Stimulated activated memory B cell treated with anti-CD40 and anti-IgM and Interleukin-4, amounts not matched to agents 10 μg/mL and 1 μg/mL and 100 μg/mL, for 72 hours (primary cell): ENCODE measurements at regions not wholly inside any gene's neighbourhood (a gene's known extent, or its start where the extent isn't known, plus 50 kb on each side); places are given as distances from the start of the nearest gene placed in this dataset.
"Not testable (repeated sequence)": the region's sequence is repeated elsewhere in the genome, so short reads cannot be mapped to it uniquely, and the experiment has no call there.

Experiments used
- ATAC-seq: fragments of 150-1000 bp; cut with Tn5 transposase; 2 replicates; pipeline ENCODE4 v1.10.0; 2021
- H3K27ac Mint-ChIP-seq: one replicate; pipeline ENCODE4 v1.8.0; 2022; ENCODE audit warnings: mild to moderate bottlenecking, mixed read lengths
- H3K27me3 Mint-ChIP-seq: one replicate; pipeline ENCODE4 v1.8.0; 2022; ENCODE audit warnings: mixed read lengths
- H3K36me3 Mint-ChIP-seq: one replicate; pipeline ENCODE4 v1.8.0; 2022; ENCODE audit warnings: mixed read lengths
- H3K4me1 Mint-ChIP-seq: one replicate; pipeline ENCODE4 v1.8.0; 2022; ENCODE audit warnings: mixed read lengths
- H3K4me3 Mint-ChIP-seq: one replicate; pipeline ENCODE4 v1.8.0; 2022; ENCODE audit warnings: mild to moderate bottlenecking, moderate library complexity, mixed read lengths
- H3K9me3 Mint-ChIP-seq: one replicate; pipeline ENCODE4 v1.8.0; 2022; ENCODE audit warnings: mixed read lengths

DNA sequence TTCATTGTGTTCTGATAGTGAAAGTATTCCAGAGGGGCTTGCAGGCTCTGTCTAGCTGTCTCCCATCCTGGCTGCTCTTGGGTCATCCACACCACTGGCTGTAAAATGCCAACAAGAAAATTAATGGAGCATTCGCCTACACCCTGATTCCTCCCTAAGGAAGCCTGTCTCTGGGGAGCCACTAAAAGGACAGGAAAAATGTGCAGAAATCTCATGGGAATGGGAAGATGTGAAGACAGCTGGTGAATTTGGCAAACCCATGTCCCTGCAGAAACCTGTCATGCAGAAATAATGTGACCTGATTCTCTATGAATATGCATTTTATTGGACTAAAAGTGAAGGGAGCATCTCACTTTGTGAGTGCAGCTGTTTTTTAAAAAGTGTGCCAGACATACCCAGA lies 265.6 kb downstream of the TUSC1 start:
- no peak for ATAC-seq
- peaks cover 3% of the 10 kb centered on the region for H3K9me3 Mint-ChIP-seq

GRCh38 chr9:25397746-25398145 lies 280.5 kb downstream of the TUSC1 start:
- no peaks in the 10 kb centered on the region for H3K4me1 Mint-ChIP-seq
- H3K36me3 Mint-ChIP-seq = no peaks in the 10 kb centered on the region
- H3K4me3 Mint-ChIP-seq = no peak overlapping the region
- no peak overlapping the region for H3K27ac Mint-ChIP-seq
- no peak for ATAC-seq
- no peaks in the 10 kb centered on the region for H3K9me3 Mint-ChIP-seq
- H3K27me3 Mint-ChIP-seq = no peaks in the 10 kb centered on the region

More for the DNA sequence above, 265.6 kb downstream of the TUSC1 start:
- Mint-ChIP-seq H3K4me3 (no peak overlapping the region), H3K27me3 (no peaks in the 10 kb centered on the region), H3K36me3 (no peaks in the 10 kb centered on the region), H3K4me1 (no peaks in the 10 kb centered on the region), H3K27ac (no peak overlapping the region)

DNA sequence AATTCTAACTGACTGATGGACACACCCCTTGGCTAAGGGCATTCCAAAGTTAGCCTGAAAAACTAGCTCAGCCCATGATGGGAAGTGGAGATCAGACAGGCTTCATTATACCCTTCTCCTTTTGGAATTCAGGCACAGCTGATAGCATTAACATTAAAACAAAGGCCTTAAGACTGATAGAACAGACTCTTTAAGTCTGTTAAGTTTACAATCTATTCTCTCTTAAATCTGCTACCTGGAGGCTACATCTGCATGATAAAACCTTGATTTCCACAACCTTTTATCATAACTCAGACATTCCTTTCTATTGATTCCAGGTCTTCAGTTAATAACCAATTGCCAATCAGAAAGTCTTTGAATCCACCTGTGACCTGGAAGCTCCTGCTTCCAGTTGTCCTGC lies 281.4 kb downstream of the TUSC1 start:
- H3K4me3 Mint-ChIP-seq = no peak overlapping the region
- no peaks in the 10 kb centered on the region for H3K36me3 Mint-ChIP-seq
- no peaks in the 10 kb centered on the region for H3K4me1 Mint-ChIP-seq
- H3K9me3 Mint-ChIP-seq = peaks cover 4% of the 10 kb centered on the region
- no peak overlapping the region for H3K27ac Mint-ChIP-seq
- H3K27me3 Mint-ChIP-seq = no peaks in the 10 kb centered on the region
- ATAC-seq = no peak

- H3K4me3 Mint-ChIP-seq = no peak overlapping the region
- no peak overlapping the region for H3K27ac Mint-ChIP-seq
- no peaks in the 10 kb centered on the region for H3K9me3 Mint-ChIP-seq
- no peaks in the 10 kb centered on the region for H3K36me3 Mint-ChIP-seq
- ATAC-seq = no peak
- H3K27me3 Mint-ChIP-seq = no peaks in the 10 kb centered on the region
- no peaks in the 10 kb centered on the region for H3K4me1 Mint-ChIP-seq
These were observed 297.1 kb downstream of the TUSC1 start for GRCh38 chr9:25381141-25381540.

DNA sequence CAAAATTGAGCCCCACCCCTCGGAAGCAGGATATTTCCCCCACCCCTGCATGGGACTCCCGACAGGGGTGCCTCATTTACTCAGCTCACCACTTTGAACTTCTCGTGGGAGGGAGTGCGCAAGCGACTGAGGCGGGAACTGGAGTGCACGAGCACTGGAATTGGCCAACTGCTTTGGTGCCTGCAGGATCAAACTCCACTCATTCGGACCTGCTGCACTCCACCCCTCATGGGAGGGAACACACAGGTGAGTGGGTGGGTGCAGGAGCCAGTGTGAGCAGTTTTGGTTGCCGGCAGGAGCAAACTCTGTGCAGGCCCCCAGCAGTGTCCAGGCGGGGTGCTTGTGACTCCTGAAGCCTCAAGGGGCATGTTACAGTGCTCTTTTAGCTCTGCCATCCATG lies 301.2 kb downstream of the TUSC1 start:
- Mint-ChIP-seq H3K36me3 (no peaks in the 10 kb centered on the region), H3K27ac (no peak overlapping the region), H3K4me1 (no peaks in the 10 kb centered on the region), H3K9me3 (peaks cover 3% of the 10 kb centered on the region), H3K4me3 (no peak overlapping the region), H3K27me3 (no peaks in the 10 kb centered on the region)
- no peak for ATAC-seq

DNA sequence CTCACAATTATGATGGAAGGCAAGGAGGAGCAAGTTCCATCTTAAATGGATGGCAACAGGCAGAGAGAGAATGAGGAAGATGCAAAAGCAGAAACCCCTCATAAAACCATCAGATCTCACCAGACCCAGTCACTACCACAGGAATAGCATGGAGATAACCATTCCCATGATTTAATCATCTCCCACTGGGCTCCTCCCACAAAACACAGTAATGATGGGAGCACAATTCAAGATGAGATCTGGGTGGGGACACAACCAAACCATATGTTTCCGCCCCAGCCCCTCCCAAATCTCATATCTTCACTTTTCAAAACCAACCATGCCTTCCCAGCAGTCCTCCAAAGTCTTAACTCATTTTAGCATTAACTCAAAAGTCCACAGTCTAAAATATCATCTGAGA lies 304.0 kb downstream of the TUSC1 start:
- H3K27ac Mint-ChIP-seq = no peak overlapping the region
- no peaks in the 10 kb centered on the region for H3K36me3 Mint-ChIP-seq
- H3K4me1 Mint-ChIP-seq = no peaks in the 10 kb centered on the region
- no peaks in the 10 kb centered on the region for H3K27me3 Mint-ChIP-seq
- no peak for ATAC-seq
- peaks cover 3% of the 10 kb centered on the region for H3K9me3 Mint-ChIP-seq
- no peak overlapping the region for H3K4me3 Mint-ChIP-seq

DNA sequence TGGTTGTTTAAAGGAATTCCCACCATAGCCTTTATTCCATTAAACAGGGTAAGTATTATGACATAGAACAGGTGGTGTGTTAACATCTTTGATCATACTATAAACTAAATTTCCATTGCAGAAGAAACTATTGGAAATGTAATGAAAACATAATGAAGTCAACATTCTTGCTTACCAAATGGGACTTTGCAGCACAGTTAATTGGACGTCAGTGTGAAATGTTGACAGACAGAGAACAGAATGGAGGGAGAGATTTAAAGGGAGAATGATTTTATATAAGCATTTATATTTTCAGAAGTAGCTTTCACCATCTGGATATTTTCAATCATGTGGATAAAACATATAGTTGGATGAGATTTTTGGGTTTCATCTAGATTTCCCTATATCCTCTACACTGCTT lies 311.3 kb downstream of the TUSC1 start:
- Mint-ChIP-seq H3K9me3 (no peaks in the 10 kb centered on the region), H3K27ac (no peak overlapping the region), H3K27me3 (no peaks in the 10 kb centered on the region), H3K4me3 (no peak overlapping the region), H3K4me1 (no peaks in the 10 kb centered on the region), H3K36me3 (no peaks in the 10 kb centered on the region)
- ATAC-seq = no peak

GRCh38 chr9:25353783-25354182 lies 324.5 kb downstream of the TUSC1 start:
- Mint-ChIP-seq H3K27ac (no peak overlapping the region), H3K4me3 (no peak overlapping the region), H3K36me3 (no peaks in the 10 kb centered on the region), H3K9me3 (peaks cover 8% of the 10 kb centered on the region), H3K4me1 (no peaks in the 10 kb centered on the region), H3K27me3 (no peaks in the 10 kb centered on the region)
- no peak for ATAC-seq

- H3K4me3 Mint-ChIP-seq = no peak overlapping the region
- no peaks in the 10 kb centered on the region for H3K36me3 Mint-ChIP-seq
- H3K9me3 Mint-ChIP-seq = no peaks in the 10 kb centered on the region
- ATAC-seq = no peak
- no peaks in the 10 kb centered on the region for H3K4me1 Mint-ChIP-seq
- H3K27me3 Mint-ChIP-seq = no peaks in the 10 kb centered on the region
- no peak overlapping the region for H3K27ac Mint-ChIP-seq
These were observed 328.2 kb downstream of the TUSC1 start for GRCh38 chr9:25350011-25350410.

GRCh38 chr9:25322142-25322541 lies 356.1 kb downstream of the TUSC1 start:
- Mint-ChIP-seq H3K27me3 (no peaks in the 10 kb centered on the region), H3K9me3 (peaks cover 3% of the 10 kb centered on the region)
- no peak for ATAC-seq

DNA sequence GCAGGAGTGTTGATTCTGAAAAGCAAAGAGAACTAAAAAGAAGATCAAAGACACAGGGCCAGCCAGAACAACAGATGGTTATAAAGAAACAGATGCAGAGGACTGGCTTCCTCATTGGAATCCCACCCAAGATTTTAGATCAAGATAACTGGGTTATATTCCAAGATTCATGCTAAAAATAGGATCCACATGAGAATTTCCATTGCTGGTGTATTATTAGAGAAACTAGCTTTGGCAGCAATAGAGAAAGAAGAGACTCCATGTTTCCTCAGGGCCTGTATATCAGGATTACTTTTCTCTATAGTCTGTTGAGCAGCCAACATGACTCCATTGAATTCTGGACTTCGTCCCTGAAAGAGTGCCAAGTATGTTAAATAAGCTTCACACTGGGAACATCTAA lies 367.3 kb downstream of the TUSC1 start:
- Mint-ChIP-seq H3K4me3 (no peak overlapping the region), H3K9me3 (peaks cover 3% of the 10 kb centered on the region), H3K4me1 (no peaks in the 10 kb centered on the region), H3K36me3 (no peaks in the 10 kb centered on the region), H3K27ac (no peak overlapping the region), H3K27me3 (no peaks in the 10 kb centered on the region)
- ATAC-seq = no peak

More at GRCh38 chr9:25322142-25322541, 356.1 kb downstream of the TUSC1 start:
- Mint-ChIP-seq H3K4me3 (no peak overlapping the region), H3K36me3 (no peaks in the 10 kb centered on the region), H3K4me1 (no peaks in the 10 kb centered on the region), H3K27ac (no peak overlapping the region)

DNA sequence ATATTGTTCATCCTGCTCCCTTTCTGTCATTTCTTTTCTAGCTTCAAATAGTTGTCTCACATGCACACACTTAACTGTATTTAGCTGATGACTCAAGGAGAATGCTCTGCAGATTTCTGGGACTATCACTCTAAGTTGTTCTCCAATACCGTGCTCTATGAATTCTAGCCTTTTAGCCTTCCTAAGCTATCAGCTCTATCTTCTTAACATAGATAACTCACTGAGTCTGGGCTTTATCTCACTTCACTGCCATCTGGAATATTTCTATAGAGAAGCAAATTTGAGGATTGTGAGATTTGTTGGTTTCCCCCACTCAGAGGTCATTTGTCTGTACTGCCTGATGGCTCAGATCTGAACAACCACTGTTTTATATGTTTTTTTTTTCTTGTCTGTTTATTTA lies 369.7 kb downstream of the TUSC1 start:
- no peaks in the 10 kb centered on the region for H3K4me1 Mint-ChIP-seq
- H3K27ac Mint-ChIP-seq = no peak overlapping the region
- H3K27me3 Mint-ChIP-seq = no peaks in the 10 kb centered on the region
- no peak for ATAC-seq
- H3K36me3 Mint-ChIP-seq = no peaks in the 10 kb centered on the region
- H3K9me3 Mint-ChIP-seq = peaks cover 9% of the 10 kb centered on the region
- H3K4me3 Mint-ChIP-seq = no peak overlapping the region

DNA sequence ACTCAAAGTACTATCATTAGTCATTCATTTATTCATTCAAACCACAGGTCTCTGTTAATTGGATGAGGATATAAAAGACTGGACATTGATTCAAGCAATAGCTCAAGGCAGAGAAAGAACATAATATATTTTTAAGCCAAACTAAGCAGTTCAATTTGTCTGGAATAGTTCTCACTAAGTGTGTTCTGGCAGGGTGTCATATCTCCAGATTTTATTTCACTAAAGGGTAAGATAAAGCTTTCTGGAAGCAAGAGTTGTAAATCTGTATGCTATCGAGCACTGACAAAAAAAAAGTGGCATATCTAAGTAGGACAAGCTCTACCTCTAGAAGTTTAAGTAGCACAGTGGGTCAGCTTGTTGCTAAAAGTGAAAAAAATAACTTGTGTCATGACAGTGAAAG lies 375.6 kb downstream of the TUSC1 start:
- no peak for ATAC-seq

GRCh38 chr9:25288195-25288594 lies 390.0 kb downstream of the TUSC1 start:
- H3K9me3 Mint-ChIP-seq, H3K4me1 Mint-ChIP-seq, H3K4me3 Mint-ChIP-seq, ATAC-seq, H3K27me3 Mint-ChIP-seq, H3K36me3 Mint-ChIP-seq, H3K27ac Mint-ChIP-seq: not testable (repeated sequence)

More for the DNA sequence above, 375.6 kb downstream of the TUSC1 start:
- no peaks in the 10 kb centered on the region for H3K27me3 Mint-ChIP-seq
- no peaks in the 10 kb centered on the region for H3K4me1 Mint-ChIP-seq
- no peak overlapping the region for H3K27ac Mint-ChIP-seq
- peaks cover 9% of the 10 kb centered on the region for H3K9me3 Mint-ChIP-seq
- H3K4me3 Mint-ChIP-seq = no peak overlapping the region
- H3K36me3 Mint-ChIP-seq = no peaks in the 10 kb centered on the region

DNA sequence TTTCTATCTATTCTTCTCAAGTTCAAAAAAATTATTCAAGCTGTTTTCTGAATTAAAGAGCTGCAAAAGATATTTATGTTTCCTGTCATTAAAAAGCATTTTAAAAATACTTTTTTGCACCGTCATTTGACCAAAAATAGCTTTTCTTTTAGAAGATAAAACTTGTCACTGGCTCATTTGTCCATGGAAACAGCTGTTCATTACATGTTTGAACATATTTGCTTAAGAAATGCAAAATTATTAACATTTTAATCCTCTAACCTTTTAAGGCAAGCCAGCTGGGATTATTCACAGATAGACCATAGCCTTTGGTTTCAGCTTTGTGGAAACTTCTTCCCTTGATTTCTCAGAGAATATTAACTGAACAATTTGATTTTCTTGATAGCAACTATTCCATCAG lies 393.9 kb downstream of the TUSC1 start:
- no peaks in the 10 kb centered on the region for H3K4me1 Mint-ChIP-seq

DNA sequence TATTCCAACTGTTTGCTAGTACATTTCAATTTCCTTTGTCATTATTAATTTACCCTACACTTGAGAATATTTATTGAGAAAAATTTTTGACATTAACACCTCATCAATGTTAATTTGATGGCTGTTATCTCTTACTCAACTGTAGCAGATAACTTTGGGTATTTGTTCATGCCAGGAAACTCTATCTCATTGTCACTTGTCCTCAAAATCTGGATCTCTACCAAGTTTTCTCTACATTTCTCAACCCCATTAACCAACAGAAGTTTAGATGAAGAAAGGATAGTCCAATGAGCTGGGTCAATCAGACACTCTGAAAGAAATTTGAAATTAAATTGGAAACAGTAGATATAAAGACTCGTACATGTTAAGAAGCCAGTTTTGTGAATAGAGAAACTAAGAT lies 395.3 kb downstream of the TUSC1 start:
- Mint-ChIP-seq H3K27me3 (no peaks in the 10 kb centered on the region), H3K4me3 (no peak overlapping the region), H3K9me3 (no peaks in the 10 kb centered on the region), H3K36me3 (no peaks in the 10 kb centered on the region), H3K4me1 (no peaks in the 10 kb centered on the region), H3K27ac (no peak overlapping the region)
- no peak for ATAC-seq

More for the DNA sequence above, 393.9 kb downstream of the TUSC1 start:
- H3K27me3 Mint-ChIP-seq = no peaks in the 10 kb centered on the region
- H3K27ac Mint-ChIP-seq = no peak overlapping the region
- peaks cover 9% of the 10 kb centered on the region for H3K9me3 Mint-ChIP-seq
- ATAC-seq = no peak
- no peak overlapping the region for H3K4me3 Mint-ChIP-seq
- H3K36me3 Mint-ChIP-seq = no peaks in the 10 kb centered on the region

DNA sequence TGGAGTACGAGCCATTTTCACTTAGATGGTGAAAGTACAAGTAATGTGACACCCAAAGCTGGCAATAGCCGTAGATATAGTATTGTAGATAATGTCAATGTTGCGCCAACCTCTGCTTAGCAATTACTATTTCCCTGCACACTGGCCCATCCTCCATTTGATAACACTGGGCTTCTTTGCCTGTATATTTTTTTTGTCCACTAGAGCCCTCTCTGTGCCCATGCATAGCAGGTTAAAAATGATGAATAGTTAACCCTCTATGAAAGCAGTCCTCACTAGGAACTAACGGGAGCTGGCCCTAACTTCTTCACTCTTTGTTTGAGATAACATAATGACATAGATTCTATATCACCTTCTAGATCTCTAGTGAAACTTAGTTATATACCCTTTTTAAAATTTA lies 416.8 kb downstream of the TUSC1 start:
- Mint-ChIP-seq H3K27ac (no peak overlapping the region), H3K4me3 (no peak overlapping the region)
- no peak for ATAC-seq

More for the DNA sequence above, 416.8 kb downstream of the TUSC1 start:
- Mint-ChIP-seq H3K9me3 (peaks cover 3% of the 10 kb centered on the region), H3K27me3 (no peaks in the 10 kb centered on the region), H3K4me1 (no peaks in the 10 kb centered on the region), H3K36me3 (no peaks in the 10 kb centered on the region)
